NCI-H460 (cell line): ENCODE measurements at regions not wholly inside any gene's neighbourhood (a gene's known extent, or its start where the extent isn't known, plus 50 kb on each side); places are given as distances from the start of the nearest gene placed in this dataset.
"Not testable (repeated sequence)": the region's sequence is repeated elsewhere in the genome, so short reads cannot be mapped to it uniquely, and the experiment has no call there.

Experiments
- DNase-seq: peaks from one replicate; pipeline ENCODE4 v3.0.0-alpha.2; 2016; ENCODE audit warnings: low read depth; ENCODE audit errors: extremely low read depth

- no peak for DNase-seq
Observed at GRCh38 chr10:114872519-114873087, 51.0 kb downstream of the FHIP2A start.

GRCh38 chr10:114874827-114875411, 53.3 kb downstream of the FHIP2A start:
- DNase-seq: no peak

- DNase-seq: not testable (repeated sequence)
Observed at GRCh38 chr10:114875590-114876081, 54.1 kb downstream of the FHIP2A start.

GRCh38 chr10:114876169-114876568, 54.6 kb downstream of the FHIP2A start:
- no peak for DNase-seq

- peak; percentile 71 for DNase-seq
Observed at GRCh38 chr10:114876602-114877300, 55.2 kb downstream of the FHIP2A start.

GRCh38 chr10:114877301-114877644, 55.7 kb downstream of the FHIP2A start:
- no peak for DNase-seq

GRCh38 chr10:114879093-114879492, 57.5 kb downstream of the FHIP2A start:
- DNase-seq: no peak

- peak; percentile 24 for DNase-seq
Observed at GRCh38 chr10:114879541-114880158, 58.1 kb downstream of the FHIP2A start.

GRCh38 chr10:114881417-114881816, 56.6 kb upstream of the TRUB1 start:
- DNase-seq: no peak

- no peak for DNase-seq
Observed at GRCh38 chr10:114881901-114882300, 56.1 kb upstream of the TRUB1 start.

GRCh38 chr10:114885443-114885842, 52.6 kb upstream of the TRUB1 start:
- DNase-seq: no peak
